ENCODE measurements at regions not wholly inside any gene's neighbourhood (a gene's known extent, or its start where the extent isn't known, plus 50 kb on each side); places are given as distances from the start of the nearest gene placed in this dataset.

DNA sequence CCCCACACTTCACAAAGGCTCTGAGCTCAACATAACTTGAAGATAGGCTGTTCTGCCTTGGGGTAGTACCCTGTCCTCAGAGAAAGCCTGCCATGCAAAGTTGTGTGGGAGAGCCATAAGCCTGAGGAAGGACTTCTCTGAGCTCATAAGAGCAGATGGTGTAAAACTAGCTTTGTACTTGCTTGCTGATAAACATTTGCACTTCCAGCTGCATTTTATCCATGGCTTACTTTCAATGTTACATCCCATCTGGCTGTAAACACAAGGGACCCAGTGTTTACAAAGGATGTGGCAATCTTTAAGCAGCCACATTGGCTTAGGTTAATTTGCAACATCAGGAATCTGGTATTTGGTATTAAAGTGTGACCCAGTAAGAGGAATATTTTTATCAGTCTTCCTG lies 258.1 kb downstream of the IPO8 start:
- no peak for DNase-seq
- TF ChIP-seq GATA1 (IDR thresholded peaks at IDR 0.05; ENCODE audit: low read depth, low read length): no peak
- no peak for TF ChIP-seq POLR2A (IDR thresholded peaks at IDR 0.05; ENCODE audit: low read length)

- DNase-seq: no peak
- TF ChIP-seq GATA1 (IDR thresholded peaks at IDR 0.05; ENCODE audit: low read depth, low read length) (no peak), POLR2A (IDR thresholded peaks at IDR 0.05; ENCODE audit: low read length) (no peak)
Observed at GRCh38 chr12:30437044-30437443, 258.6 kb downstream of the IPO8 start.

- no peak for DNase-seq
- TF ChIP-seq GATA1 (IDR thresholded peaks at IDR 0.05; ENCODE audit: low read depth, low read length) (no peak), POLR2A (IDR thresholded peaks at IDR 0.05; ENCODE audit: low read length) (no peak)
Observed at GRCh38 chr12:30428098-30428497, 267.6 kb downstream of the IPO8 start.

GRCh38 chr12:30427555-30427954 lies 268.1 kb downstream of the IPO8 start:
- TF ChIP-seq GATA1 (IDR thresholded peaks at IDR 0.05; ENCODE audit: low read depth, low read length) (no peak), POLR2A (IDR thresholded peaks at IDR 0.05; ENCODE audit: low read length) (no peak)

GRCh38 chr12:30425445-30425844 lies 270.2 kb downstream of the IPO8 start:
- no peak for DNase-seq
- TF ChIP-seq POLR2A (IDR thresholded peaks at IDR 0.05; ENCODE audit: low read length): no peak
- no peak for TF ChIP-seq GATA1 (IDR thresholded peaks at IDR 0.05; ENCODE audit: low read depth, low read length)

More at GRCh38 chr12:30427555-30427954, 268.1 kb downstream of the IPO8 start:
- no peak for DNase-seq

DNA sequence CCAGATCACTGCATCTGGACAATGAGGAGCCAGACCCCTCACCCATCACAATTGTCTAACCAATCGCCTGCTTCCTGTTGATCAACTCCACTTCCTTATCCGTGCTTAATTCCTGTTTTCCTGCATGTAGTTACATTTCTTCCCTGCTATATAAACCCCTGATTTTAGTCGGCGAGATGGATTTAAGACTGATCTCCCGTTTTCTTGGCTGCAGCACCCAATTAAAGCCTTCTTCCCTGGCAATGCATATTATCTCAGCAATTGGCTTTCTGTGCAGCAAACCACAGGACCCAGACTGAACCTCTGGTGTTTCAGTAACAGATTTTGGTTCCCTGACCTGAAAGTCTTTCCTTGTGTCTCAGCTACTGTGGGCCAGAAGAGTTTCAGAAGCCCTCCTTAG lies 272.3 kb downstream of the IPO8 start:
- TF ChIP-seq GATA1 (IDR thresholded peaks at IDR 0.05; ENCODE audit: low read depth, low read length) (no peak), POLR2A (IDR thresholded peaks at IDR 0.05; ENCODE audit: low read length) (no peak)
- no peak for DNase-seq

DNA sequence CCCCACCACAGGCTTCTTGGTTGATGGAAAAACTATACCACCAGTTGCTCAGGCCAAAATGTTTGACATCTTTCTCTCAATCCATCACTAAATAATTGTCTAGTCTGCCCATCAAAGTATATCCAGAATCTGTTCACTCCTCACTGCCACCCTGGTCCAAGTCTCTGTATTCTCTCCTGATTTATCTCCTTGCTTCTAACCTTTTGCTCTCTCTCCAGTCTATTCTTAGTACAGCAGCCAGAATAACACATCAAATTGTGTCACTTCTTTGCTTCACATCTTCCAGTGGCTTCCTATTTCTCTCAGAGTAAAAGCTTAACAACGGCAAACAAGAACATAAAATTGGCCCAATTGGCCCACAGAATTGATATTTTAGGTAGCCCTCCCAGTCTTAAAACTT lies 272.8 kb downstream of the IPO8 start:
- TF ChIP-seq POLR2A (IDR thresholded peaks at IDR 0.05; ENCODE audit: low read length) (no peak), GATA1 (IDR thresholded peaks at IDR 0.05; ENCODE audit: low read depth, low read length) (no peak)
- no peak for DNase-seq

- TF ChIP-seq POLR2A (IDR thresholded peaks at IDR 0.05; ENCODE audit: low read length): no peak
- TF ChIP-seq GATA1 (IDR thresholded peaks at IDR 0.05; ENCODE audit: low read depth, low read length): no peak
- no peak for DNase-seq
Observed at GRCh38 chr12:30420561-30420960, 275.1 kb downstream of the IPO8 start.

GRCh38 chr12:30417697-30418231 lies 277.9 kb downstream of the IPO8 start:
- TF ChIP-seq POLR2A (IDR thresholded peaks at IDR 0.05; ENCODE audit: low read length) (no peak), GATA1 (IDR thresholded peaks at IDR 0.05; ENCODE audit: low read depth, low read length) (no peak)
- DNase-seq: no peak

DNA sequence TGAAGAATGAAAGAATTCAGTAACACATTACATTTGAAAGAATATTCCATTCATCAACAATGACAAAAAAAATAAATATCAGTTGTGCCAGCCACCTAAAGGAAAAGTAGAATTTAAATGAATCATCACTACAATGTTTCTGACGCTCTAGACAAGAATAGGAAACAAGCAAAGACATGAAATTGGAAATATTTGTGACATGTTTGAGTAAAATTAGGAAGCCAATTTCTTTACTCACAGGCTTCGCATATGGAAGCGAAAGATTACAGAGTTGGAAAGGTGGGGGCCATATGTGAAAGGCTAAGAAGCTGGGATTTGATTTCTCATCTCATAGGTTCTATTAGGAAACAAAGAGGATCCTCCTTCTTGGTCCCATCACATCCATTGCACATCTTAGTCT lies 279.0 kb downstream of the IPO8 start:
- no peak for DNase-seq
- TF ChIP-seq POLR2A (IDR thresholded peaks at IDR 0.05; ENCODE audit: low read length): no peak
- TF ChIP-seq GATA1 (IDR thresholded peaks at IDR 0.05; ENCODE audit: low read depth, low read length): no peak

- DNase-seq: no peak
- TF ChIP-seq GATA1 (IDR thresholded peaks at IDR 0.05; ENCODE audit: low read depth, low read length): no peak
- no peak for TF ChIP-seq POLR2A (IDR thresholded peaks at IDR 0.05; ENCODE audit: low read length)
Observed at GRCh38 chr12:30415777-30416176, 279.9 kb downstream of the IPO8 start.

DNA sequence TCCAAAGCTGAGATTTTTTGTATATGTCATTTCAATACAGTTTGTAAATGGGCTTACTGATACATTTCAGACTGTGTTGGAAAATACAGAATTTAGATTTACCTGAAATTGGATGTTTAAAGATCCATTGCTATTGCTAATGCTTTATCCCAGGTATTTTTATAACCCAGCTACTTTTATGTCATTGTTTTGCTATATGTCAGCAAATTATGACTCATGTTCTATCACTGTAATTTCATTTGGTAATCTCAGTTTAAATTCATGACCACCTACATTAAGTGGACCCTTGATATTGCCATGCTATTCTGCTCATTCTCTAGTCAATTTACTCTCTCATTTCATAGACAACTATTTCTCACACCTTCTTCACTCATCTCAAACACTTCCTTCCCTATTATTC lies 281.2 kb downstream of the IPO8 start:
- TF ChIP-seq GATA1 (IDR thresholded peaks at IDR 0.05; ENCODE audit: low read depth, low read length) (no peak), POLR2A (IDR thresholded peaks at IDR 0.05; ENCODE audit: low read length) (no peak)
- DNase-seq: no peak

DNA sequence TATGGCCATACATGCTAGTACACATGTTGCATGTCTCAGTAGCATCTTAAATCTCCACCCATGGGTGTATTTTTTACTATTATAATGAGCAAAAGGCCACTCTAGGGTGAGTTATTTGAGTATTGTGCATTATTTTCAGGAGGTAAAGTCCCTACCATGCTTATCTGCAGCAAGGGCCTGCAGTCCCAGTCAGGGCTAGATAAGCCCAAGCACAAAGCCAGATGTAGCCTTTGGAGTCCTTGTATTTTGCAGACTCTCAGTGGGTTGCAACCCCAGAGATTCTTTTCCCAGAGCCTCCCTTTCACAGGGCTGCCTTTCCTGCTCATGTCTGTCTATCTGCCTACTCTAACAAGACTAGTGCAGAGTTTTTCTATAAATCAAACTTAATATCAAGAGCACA lies 295.3 kb downstream of the IPO8 start:
- DNase-seq: no peak
- TF ChIP-seq POLR2A (IDR thresholded peaks at IDR 0.05; ENCODE audit: low read length) (no peak), GATA1 (IDR thresholded peaks at IDR 0.05; ENCODE audit: low read depth, low read length) (no peak)

- no peak for DNase-seq
- TF ChIP-seq GATA1 (IDR thresholded peaks at IDR 0.05; ENCODE audit: low read depth, low read length) (no peak), POLR2A (IDR thresholded peaks at IDR 0.05; ENCODE audit: low read length) (no peak)
Observed at GRCh38 chr12:30399859-30400258, 295.8 kb downstream of the IPO8 start.

- no peak for DNase-seq
Observed at GRCh38 chr12:30396576-30396975, 299.1 kb downstream of the IPO8 start.

DNA sequence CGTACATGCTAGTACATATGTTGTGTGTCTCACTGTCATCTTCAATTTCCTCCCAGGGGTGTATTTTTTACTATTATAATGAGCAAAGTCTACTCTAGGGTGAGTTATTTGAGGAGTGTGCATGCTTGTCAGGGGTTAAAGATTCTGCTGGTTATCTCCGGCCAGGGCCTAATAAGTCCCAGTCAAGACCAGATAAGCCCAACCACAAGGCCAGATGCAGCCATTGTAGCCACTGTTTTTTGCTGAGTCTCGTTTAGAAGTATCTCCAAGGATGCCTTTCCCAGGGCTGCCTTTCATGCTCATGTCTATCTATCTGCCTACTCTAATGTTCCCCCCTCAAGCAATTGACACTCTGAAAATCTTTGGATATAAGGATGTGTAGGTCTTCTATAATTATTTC lies 300.5 kb downstream of the IPO8 start:
- TF ChIP-seq POLR2A (IDR thresholded peaks at IDR 0.05; ENCODE audit: low read length) (no peak), GATA1 (IDR thresholded peaks at IDR 0.05; ENCODE audit: low read depth, low read length) (no peak)
- DNase-seq: no peak

More at GRCh38 chr12:30396576-30396975, 299.1 kb downstream of the IPO8 start:
- TF ChIP-seq POLR2A (IDR thresholded peaks at IDR 0.05; ENCODE audit: low read length) (no peak), GATA1 (IDR thresholded peaks at IDR 0.05; ENCODE audit: low read depth, low read length) (no peak)
